GM23338 (cell line): ENCODE measurements at regions not wholly inside any gene's neighbourhood (a gene's known extent, or its start where the extent isn't known, plus 50 kb on each side); places are given as distances from the start of the nearest gene placed in this dataset.

Experiments
- ATAC-seq: fragments of 200-7000 bp; cut with Tn5 transposase; 3 replicates; pipeline ENCODE4 v1.9.1; 2020
- DNase-seq: peaks from one replicate; pipeline ENCODE4 v3.0.0-alpha.2; 2015; ENCODE audit warnings: low spot score
- H2AFZ ChIP-seq: fragments of 200-600 bp; sonication (generic); 2 replicates; pipeline ENCODE4 v1.8.0; 2016; ENCODE audit warnings: antibody characterized with exemption, mild to moderate bottlenecking, moderate library complexity
- H3F3A ChIP-seq: fragments of 200-600 bp; sonication (generic); replicated peaks from 2 replicates; pipeline ENCODE4 v1.8.0; 2017; ENCODE audit warnings: antibody characterized with exemption, mixed run types, low read depth
- H3K27ac ChIP-seq: fragments of 200-600 bp; sonication (generic); 2 replicates; pipeline ENCODE4 v1.6.1; 2016; ENCODE audit warnings: low read depth
- H3K27me3 ChIP-seq: fragments of 200-600 bp; sonication (generic); 2 replicates; pipeline ENCODE4 v1.8.0; 2016; ENCODE audit warnings: mild to moderate bottlenecking, mixed run types, moderate library complexity; ENCODE audit not compliant: insufficient read depth
- H3K36me3 ChIP-seq: fragments of 200-600 bp; sonication (generic); 2 replicates; pipeline ENCODE4 v1.8.0; 2016; ENCODE audit warnings: mild to moderate bottlenecking; ENCODE audit not compliant: insufficient read depth
- H3K4me1 ChIP-seq: fragments of 200-600 bp; sonication (generic); 2 replicates; pipeline ENCODE4 v1.8.0; 2016; ENCODE audit warnings: mild to moderate bottlenecking, moderate library complexity; ENCODE audit not compliant: insufficient read depth
- H3K4me2 ChIP-seq: fragments of 200-600 bp; sonication (generic); 2 replicates; pipeline ENCODE4 v1.7.1; 2017; ENCODE audit warnings: mixed run types
- H3K4me3 ChIP-seq: fragments of 200-600 bp; sonication (generic); 2 replicates; pipeline ENCODE4 v1.6.1; 2016; ENCODE audit warnings: mixed run types
- H3K79me2 ChIP-seq: fragments of 200-600 bp; sonication (generic); replicated peaks from 2 replicates; pipeline ENCODE4 v1.8.0; 2017; ENCODE audit warnings: mild to moderate bottlenecking; ENCODE audit not compliant: insufficient read depth
- H3K9me2 ChIP-seq: fragments of 200-600 bp; sonication (generic); 2 replicates; pipeline ENCODE4 v1.8.0; 2017; ENCODE audit not compliant: insufficient read depth
- H4K20me1 ChIP-seq: fragments of 200-600 bp; sonication (generic); replicated peaks from 2 replicates; pipeline ENCODE4 v1.8.0; 2017; ENCODE audit warnings: mild to moderate bottlenecking; ENCODE audit not compliant: insufficient read depth
- H3K27ac Mint-ChIP-seq: 2 replicates; pipeline ENCODE4 v1.8.0; 2020; ENCODE audit warnings: inconsistent platforms, mild to moderate bottlenecking, moderate library complexity, mixed read lengths
- H3K27me3 Mint-ChIP-seq: 3 replicates; pipeline ENCODE4 v1.8.0; 2022; ENCODE audit warnings: low read depth, mild to moderate bottlenecking, moderate library complexity, mixed read lengths, inconsistent platforms; ENCODE audit not compliant: insufficient read depth, poor library complexity
- H3K36me3 Mint-ChIP-seq: 3 replicates; pipeline ENCODE4 v1.8.0; 2021; ENCODE audit warnings: low read depth, mild to moderate bottlenecking, inconsistent platforms, moderate library complexity, mixed read lengths
- H3K4me1 Mint-ChIP-seq: 3 replicates; pipeline ENCODE4 v1.8.0; 2020; ENCODE audit warnings: mild to moderate bottlenecking, inconsistent platforms, mixed read lengths
- H3K4me3 Mint-ChIP-seq: 3 replicates; pipeline ENCODE4 v1.8.0; 2021; ENCODE audit warnings: moderate library complexity, mild to moderate bottlenecking, inconsistent platforms, mixed read lengths
- H3K9me3 Mint-ChIP-seq: 3 replicates; pipeline ENCODE4 v1.8.0; 2020; ENCODE audit warnings: moderate library complexity, mild to moderate bottlenecking, inconsistent platforms, mixed read lengths
- CREB1 ChIP-seq: fragments of 250-450 bp; sonication (Bioruptor Pico); IDR thresholded peaks from 2 replicates; pipeline ENCODE4 v1.5.0; 2020; ENCODE audit warnings: low read depth, mild to moderate bottlenecking, moderate library complexity
- CTCF ChIP-seq, 2 experiments: fragments of 200-600 bp in 1 of 2; sonication (generic) in 1 of 2; conservative IDR thresholded peaks; 2 replicates each; pipeline versions ENCODE4 v1.5.1 to v1.6.1; 2016 to 2017; ENCODE audit warnings: antibody characterized with exemption in 2 of 2, low read depth in 2 of 2, mild to moderate bottlenecking in 2 of 2, moderate library complexity in 1 of 2
- EZH2 ChIP-seq: fragments of 200-600 bp; sonication (generic); IDR thresholded peaks from one replicate; pipeline ENCODE4 v1.8.0; 2017; ENCODE audit warnings: antibody characterized with exemption, mild to moderate bottlenecking, low read depth; ENCODE audit not compliant: unreplicated experiment
- EZH2phosphoT487 ChIP-seq: fragments of 200-600 bp; sonication (generic); IDR thresholded peaks from one replicate; pipeline ENCODE4 v1.8.1; 2018; ENCODE audit warnings: antibody characterized with exemption; ENCODE audit not compliant: unreplicated experiment
- JUNB ChIP-seq: IDR thresholded peaks from one replicate; pipeline ENCODE4 v1.6.1; 2016; ENCODE audit warnings: antibody characterized with exemption; ENCODE audit not compliant: unreplicated experiment
- NANOG ChIP-seq: IDR thresholded peaks from 2 replicates; pipeline ENCODE4 v1.6.1; 2016; ENCODE audit warnings: antibody characterized with exemption, borderline replicate concordance
- REST ChIP-seq: IDR thresholded peaks from one replicate; pipeline ENCODE4 v1.6.1; 2018; ENCODE audit warnings: antibody characterized with exemption; ENCODE audit not compliant: unreplicated experiment
- STAT1 ChIP-seq: IDR thresholded peaks from one replicate; pipeline ENCODE4 v1.6.1; 2016; ENCODE audit warnings: antibody characterized with exemption; ENCODE audit not compliant: unreplicated experiment
- ZNF114 ChIP-seq: fragments of 250-450 bp; sonication (Bioruptor Pico); IDR thresholded peaks from 2 replicates; pipeline ENCODE4 v1.5.0; 2020; ENCODE audit warnings: mild to moderate bottlenecking, moderate library complexity
- ZNF462 ChIP-seq: fragments of 250-450 bp; sonication (Bioruptor Pico); IDR thresholded peaks from 2 replicates; pipeline ENCODE4 v1.5.0; 2020; ENCODE audit warnings: mild to moderate bottlenecking, moderate library complexity

- no peak for TF ChIP-seq ZNF114 (CRISPR knock-in tag)
- TF ChIP-seq NANOG = no peak
- TF ChIP-seq CTCF (conservative IDR thresholded peaks at IDR 0.05; ENCODE audit: low read depth in 2 of 2) = no peak
- no peak for TF ChIP-seq CREB1 (CRISPR knock-in tag)
- no peak for TF ChIP-seq STAT1
- TF ChIP-seq EZH2phosphoT487 = no peak
- no peak for TF ChIP-seq REST
- no peak for TF ChIP-seq EZH2
- TF ChIP-seq JUNB = no peak
These were observed 146.8 kb upstream of the RASSF8 start (continued) for GRCh38 chr12:25811656-25812126.

- no peaks in the 10 kb centered on the region for H3K4me1 Mint-ChIP-seq
- DNase-seq = no peak
- no peak overlapping the region for H3K4me2 ChIP-seq
- TF ChIP-seq ZNF462 (no peak), EZH2phosphoT487 (no peak), JUNB (no peak)
- peaks cover 2% of the 10 kb centered on the region for H3K27me3 Mint-ChIP-seq
- no peaks in the 10 kb centered on the region; the same call in 2 of the 3 replicates for H3K9me3 Mint-ChIP-seq
- H2AFZ ChIP-seq = no peak overlapping the region
- H3K9me2 ChIP-seq = no peaks in the 10 kb centered on the region
- H3K4me3 Mint-ChIP-seq = no peak overlapping the region
- H3K27me3 ChIP-seq = no peaks in the 10 kb centered on the region
- no peaks in the 10 kb centered on the region for H3K36me3 ChIP-seq
- H3K36me3 Mint-ChIP-seq = no peaks in the 10 kb centered on the region
- H3K27ac Mint-ChIP-seq = no peak overlapping the region
- no peaks in the 10 kb centered on the region for H3K4me1 ChIP-seq
- no peaks in the 10 kb centered on the region for H4K20me1 ChIP-seq
- no peaks in the 10 kb centered on the region for H3K79me2 ChIP-seq
- no peak overlapping the region for H3K27ac ChIP-seq
- H3F3A ChIP-seq = no peaks in the 10 kb centered on the region
- no peak for ATAC-seq
- H3K4me3 ChIP-seq = no peak overlapping the region
These were observed 146.2 kb upstream of the RASSF8 start for GRCh38 chr12:25812295-25812694.
